ENCODE measurements at regions not wholly inside any gene's neighbourhood (a gene's known extent, or its start where the extent isn't known, plus 50 kb on each side); places are given as distances from the start of the nearest gene placed in this dataset.

GRCh38 chr1:30316056-30316455 lies 407.3 kb downstream of the MATN1 start:
- RAD21 ChIA-PET (ENCODE audit: low non-redundant PET in 1 of 2, low total read pairs in 2 of 2, uncharacterized antibody in 2 of 2, unreplicated experiment in 2 of 2): no interaction called here
- H4K20me1 ChIP-seq (ENCODE audit: insufficient read depth): no peaks in the 10 kb centered on the region
- BruUV-seq (replicated peaks): no TSS peak
- no peak overlapping the region for H2AFZ ChIP-seq (ENCODE audit: low read depth, low read length, poor library complexity, severe bottlenecking)
- intact Hi-C loops (cut with micrococcal nuclease): no loop called here
- H3K4me2 ChIP-seq (ENCODE audit: low read length): no peak overlapping the region
- CTCF ChIA-PET: no interaction called here
- H3K9me3 ChIP-seq (ENCODE audit: control insufficient read depth in 1 of 2, insufficient read depth in 1 of 2, low read depth in 1 of 2, low read length in 2 of 2): no peaks in the 10 kb centered on the region
- H3K9me2 ChIP-seq (ENCODE audit: insufficient read depth): no peaks in the 10 kb centered on the region
- H3K9ac ChIP-seq (ENCODE audit: low read length): no peak overlapping the region
- DNase-seq (ENCODE audit: low read depth, low spot score): no peak
- H3K79me2 ChIP-seq (ENCODE audit: insufficient read depth, low read length): no peaks in the 10 kb centered on the region
- H3K4me1 ChIP-seq (ENCODE audit: control insufficient read depth in 1 of 2, insufficient read depth in 2 of 2, low read length in 2 of 2): no peaks in the 10 kb centered on the region
- H3K4me3 ChIP-seq (replicated peaks in 1 of 2; ENCODE audit: low read depth in 1 of 2, low read length in 2 of 2): no peak overlapping the region
- no peaks in the 10 kb centered on the region; a peak in 1 of 4 replicates for H3K36me3 ChIP-seq (ENCODE audit: control insufficient read depth in 1 of 2, insufficient read depth in 2 of 2, low read length in 2 of 2)
- POLR2A ChIA-PET: no interaction called here
- ATAC-seq: no peak
- TF ChIP-seq TCF7L2 (IDR thresholded peaks at IDR 0.05; ENCODE audit: borderline replicate concordance, extremely low read depth, insufficient read depth, insufficient read length): no peak
- TF ChIP-seq CBX3 (IDR thresholded peaks at IDR 0.05; ENCODE audit: low read depth): no peak
- TF ChIP-seq SP1 (IDR thresholded peaks at IDR 0.05; ENCODE audit: low read depth): no peak
- TF ChIP-seq RAD21 (IDR thresholded peaks at IDR 0.05; ENCODE audit: low read depth): no peak
- TF ChIP-seq ZBTB33 (IDR thresholded peaks at IDR 0.05; ENCODE audit: extremely low read depth, insufficient replicate concordance, low read length): no peak
- TF ChIP-seq CEBPB (IDR thresholded peaks at IDR 0.05; ENCODE audit: low read depth): no peak
- no peak for TF ChIP-seq EZH2phosphoT487 (IDR thresholded peaks at IDR 0.05; ENCODE audit: borderline replicate concordance)
- no peak for TF ChIP-seq JUND (IDR thresholded peaks at IDR 0.05)
- TF ChIP-seq YY1 (IDR thresholded peaks at IDR 0.05; ENCODE audit: extremely low read depth, insufficient replicate concordance, low read depth, low read length): no peak
- no peak for TF ChIP-seq MAX (IDR thresholded peaks at IDR 0.05)
- TF ChIP-seq ATF3 (IDR thresholded peaks at IDR 0.05): no peak
- H3K27me3 ChIP-seq (ENCODE audit: insufficient read depth, low read length): peaks cover 32% of the 10 kb centered on the region
- H3K27ac ChIP-seq (ENCODE audit: low read depth, low read length): no peak overlapping the region

Data from HCT116 (cell line).